Activated CD4-positive, alpha-beta T cell treated with anti-CD3 and anti-CD28 coated beads, Interleukin-2, amount 50 U/mL, for 1 hour (primary cell): ENCODE measurements at regions not wholly inside any gene's neighbourhood (a gene's known extent, or its start where the extent isn't known, plus 50 kb on each side); places are given as distances from the start of the nearest gene placed in this dataset.
"Not testable (repeated sequence)": the region's sequence is repeated elsewhere in the genome, so short reads cannot be mapped to it uniquely, and the experiment has no call there.

ENCODE experiments used
- DNase-seq: peaks from one replicate; pipeline ENCODE4 v3.0.0-alpha.2; 2020

DNA sequence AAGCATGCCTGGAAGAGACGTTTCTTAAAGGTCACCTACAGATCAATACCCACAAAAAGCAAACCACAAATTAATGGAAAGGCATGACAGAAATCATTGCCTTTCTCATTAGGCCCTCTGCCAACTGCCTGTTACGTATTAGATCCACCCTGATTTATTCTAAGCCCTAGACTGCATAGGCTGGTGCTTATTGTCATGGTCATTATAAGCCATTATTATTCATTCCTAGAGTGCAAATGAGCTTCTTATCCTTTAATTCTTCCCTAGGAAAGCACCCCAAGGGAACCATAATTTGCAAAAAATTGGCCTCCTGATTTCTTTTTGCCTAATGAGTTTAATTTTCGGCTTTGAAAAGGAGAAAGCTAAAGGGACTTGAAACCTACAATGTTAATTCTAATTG lies 184.2 kb upstream of the GPRIN3 start:
- no peak for DNase-seq

DNA sequence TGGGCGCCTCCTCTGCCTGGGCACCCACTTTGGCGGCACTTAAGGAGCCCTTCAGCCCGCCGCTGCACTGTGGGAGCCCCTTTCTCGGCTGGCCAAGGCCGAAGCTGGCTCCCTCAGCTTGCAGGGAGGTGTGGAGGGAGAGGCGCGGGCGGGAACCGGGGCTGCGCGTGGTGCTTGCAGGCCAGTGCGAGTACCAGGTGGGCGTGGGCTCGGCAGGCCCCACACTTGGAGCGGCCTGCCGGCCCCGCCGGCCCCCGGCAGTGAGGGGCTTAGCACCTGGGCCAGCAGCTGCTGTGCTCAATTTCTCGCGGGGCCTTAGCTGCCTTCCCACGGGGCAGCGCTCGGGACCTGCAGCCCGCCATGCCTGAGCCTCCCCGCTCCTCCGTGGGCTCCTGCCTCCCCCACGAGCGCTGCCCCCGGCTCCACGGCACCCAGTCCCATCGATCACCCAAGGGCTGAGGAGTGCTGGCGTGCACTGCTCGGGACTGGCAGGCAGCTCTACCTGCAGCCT lies 182.4 kb upstream of the GPRIN3 start:
- DNase-seq = not testable (repeated sequence)

DNA sequence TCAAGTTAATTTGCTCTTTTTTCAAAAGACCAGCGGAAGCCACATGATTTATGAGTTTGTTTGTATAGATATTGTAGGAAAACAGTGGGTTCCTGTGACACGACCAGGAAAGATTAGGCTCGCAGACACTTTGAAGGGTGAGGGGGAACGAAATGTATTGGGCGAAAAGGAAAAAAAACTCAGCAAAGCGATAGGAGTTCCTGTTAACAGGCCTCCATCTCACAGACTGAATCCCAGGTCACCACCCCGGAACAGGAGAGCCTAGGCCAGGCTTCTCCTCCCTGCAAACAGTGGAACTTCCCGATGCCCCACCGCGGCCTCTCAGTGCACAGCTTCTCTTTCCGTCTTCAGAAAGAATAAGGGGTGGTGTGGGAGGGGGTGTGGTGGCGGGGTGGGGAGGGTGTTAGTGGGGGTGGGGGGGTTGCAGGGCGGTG lies 181.8 kb upstream of the GPRIN3 start:
- no peak for DNase-seq

DNA sequence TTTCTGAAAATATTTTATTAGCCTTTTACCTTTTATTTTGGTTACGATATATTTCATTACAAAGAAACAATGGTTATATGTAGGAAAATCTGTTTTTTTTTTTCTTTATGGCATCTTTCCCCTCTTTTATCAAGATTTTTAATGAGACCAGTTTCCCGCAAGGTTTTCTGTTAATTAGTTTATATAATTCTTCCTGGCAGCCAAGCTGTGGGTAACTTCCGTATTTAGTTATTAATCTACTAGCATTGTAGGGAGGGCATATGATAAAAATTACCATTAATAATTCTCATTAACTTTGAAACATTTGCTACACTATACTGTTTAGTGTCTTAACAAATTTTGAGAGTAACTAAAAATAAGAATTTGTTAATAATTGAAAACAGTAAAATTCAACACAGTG lies 181.1 kb upstream of the GPRIN3 start:
- no peak for DNase-seq

DNA sequence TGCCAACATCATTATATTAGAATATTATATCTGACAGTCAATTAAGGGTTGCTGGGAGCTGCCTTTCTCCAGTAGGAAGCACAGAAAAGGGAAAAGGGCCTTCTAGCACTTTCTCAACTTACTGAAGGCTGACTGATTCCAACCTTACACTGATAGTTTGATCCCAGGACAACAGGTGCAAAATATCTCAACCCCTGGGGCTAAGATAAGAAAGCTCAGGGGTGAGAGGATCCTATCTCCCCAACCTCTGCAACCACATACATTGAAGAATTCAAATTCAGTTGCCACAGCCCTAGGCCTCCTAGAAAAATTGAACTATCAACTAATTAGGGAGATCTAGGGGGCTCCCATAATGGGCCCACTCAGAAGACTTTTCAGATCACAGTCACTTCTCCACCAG lies 179.1 kb upstream of the GPRIN3 start:
- DNase-seq = no peak

DNA sequence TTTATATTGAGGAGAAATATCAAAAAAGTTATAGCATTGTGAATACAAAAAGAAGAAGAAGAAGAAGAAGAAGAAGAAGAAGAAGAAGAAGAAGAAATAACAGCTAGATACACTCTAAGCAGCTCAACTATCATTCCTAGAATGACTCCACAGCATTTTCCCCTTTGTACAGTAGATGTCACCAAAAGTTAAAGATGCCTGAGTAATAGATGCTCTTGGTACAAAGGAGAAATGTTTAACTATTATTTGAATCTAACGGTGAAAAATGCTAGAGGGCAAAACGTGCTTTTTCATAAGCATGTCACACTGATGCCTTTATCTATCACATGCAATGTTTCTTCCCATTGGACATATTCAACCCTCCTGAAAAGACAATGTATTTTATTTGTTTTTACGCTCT lies 178.4 kb upstream of the GPRIN3 start:
- DNase-seq = no peak

DNA sequence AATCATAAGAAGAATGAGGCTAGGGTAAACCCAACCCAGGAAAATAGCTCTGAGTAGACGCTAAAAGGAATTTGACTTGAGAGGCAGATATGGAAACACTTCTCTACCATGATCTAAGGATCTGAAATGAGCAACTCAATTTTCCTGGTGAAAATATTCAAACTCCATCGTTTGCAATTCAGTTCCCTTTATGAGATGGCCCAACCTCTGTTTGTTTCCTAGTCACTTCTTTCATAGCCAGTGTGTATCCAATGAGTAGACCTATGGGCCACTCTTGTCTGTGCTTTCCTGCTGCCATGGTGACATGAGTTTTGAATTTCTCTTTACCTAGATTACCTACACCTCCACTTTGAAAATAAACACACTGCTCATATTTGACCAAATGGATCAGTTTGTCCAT lies 176.2 kb upstream of the GPRIN3 start:
- DNase-seq = no peak

DNA sequence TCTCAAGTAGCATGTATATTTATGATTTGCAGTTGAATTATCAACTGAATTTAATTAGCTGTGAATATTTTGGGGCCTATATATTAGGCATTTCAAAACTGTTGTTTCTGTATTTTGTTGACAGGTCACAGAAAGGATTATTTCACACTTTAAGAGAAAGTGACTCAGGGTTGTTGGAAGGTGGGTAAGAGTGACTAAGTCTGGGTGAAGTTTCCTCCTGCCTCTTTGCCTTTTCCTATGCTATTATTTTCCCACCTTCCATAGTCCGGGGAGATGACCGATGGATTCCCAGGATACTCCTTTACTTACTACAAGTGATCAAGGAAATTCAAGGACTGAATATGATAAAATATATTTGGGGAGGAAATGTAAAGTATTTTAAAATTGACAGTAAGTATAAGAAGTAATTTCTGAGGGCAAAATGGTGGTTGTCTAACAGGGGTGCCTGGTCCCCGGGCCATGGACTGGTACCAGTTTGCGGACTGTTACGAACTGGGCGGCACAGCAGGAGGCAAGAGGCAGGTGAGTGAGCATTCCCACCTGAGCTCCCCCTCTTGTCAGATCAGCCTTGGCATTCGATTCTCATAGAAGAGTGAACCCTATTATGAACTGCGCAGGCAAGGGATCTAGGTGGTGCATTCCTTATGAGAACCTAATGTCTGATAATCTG lies 175.5 kb upstream of the GPRIN3 start:
- DNase-seq = no peak

DNA sequence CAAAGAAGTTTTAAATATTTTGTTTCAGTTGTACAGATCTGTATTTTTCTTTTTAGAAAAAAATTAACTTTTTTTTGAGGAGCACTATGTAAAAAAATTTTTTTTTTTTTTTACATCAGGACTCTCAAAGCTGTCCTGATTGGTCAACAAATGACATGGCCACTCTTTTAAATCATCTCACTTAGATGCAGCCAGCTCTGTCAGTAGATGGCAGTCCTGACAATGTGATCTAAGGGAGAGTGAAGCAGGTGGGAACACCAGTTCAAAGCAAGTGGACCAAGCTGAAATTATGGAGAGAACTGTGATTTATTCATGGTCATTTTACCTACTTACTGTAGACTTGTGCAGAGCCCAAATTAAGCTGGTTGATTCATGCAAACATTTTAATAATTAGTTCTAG lies 174.7 kb upstream of the GPRIN3 start:
- no peak for DNase-seq

DNA sequence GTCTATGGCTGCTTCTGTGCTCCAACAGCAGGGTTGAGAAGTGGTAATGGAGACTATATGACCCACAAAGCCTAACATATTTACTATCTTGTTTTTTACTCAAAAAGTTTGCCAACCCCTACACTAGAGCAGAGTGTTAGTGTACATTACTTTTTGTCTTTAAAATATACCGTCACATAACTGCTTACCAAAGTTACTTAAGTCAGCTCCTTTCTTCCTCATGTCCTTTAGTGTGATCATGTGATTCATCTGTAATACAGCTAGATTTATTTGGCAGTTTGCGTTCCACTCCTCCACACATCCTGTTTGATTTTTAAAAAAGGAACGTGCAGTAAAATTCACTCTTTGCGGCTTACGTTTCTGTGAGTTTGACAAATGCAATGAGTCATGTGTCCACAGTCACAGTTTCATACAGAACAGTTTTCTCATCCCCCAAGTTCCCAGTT lies 162.4 kb upstream of the GPRIN3 start:
- DNase-seq = no peak

DNA sequence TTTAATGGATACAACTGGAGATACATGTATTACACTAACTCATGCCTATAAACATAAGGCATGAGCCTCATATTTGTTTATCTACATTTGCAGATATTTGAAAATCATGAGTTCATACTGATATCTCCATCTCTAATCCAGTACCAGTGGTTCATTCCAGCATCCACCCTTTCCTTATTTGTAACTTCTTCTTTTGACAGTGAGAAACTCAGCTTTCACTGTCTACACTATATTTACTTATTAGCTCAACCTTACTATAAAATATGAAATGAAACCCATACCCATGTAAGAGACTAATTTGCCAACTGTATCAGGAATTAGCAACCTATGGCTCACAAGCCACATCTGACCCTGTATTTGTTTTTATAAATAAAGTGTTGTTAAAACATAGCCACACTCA lies 161.9 kb upstream of the GPRIN3 start:
- no peak for DNase-seq

DNA sequence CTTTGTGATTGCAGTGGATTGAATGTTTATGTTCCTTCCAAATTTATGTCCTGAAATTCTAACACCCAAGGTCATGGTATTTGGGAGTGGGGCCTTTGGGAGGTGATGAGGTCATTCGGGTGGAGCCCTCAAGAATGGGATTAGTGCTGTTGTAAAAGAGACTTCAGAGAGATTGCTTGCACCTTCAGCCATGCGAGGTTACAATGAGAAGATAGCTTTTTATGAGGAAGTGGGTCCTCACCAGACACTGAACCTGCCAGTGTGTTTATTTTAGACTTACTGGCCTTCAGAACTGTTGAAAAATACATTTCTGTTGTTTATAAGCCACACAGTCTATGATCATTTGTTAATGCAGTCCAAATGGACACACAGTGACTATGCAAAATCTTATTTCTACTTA lies 161.0 kb upstream of the GPRIN3 start:
- DNase-seq = no peak

DNA sequence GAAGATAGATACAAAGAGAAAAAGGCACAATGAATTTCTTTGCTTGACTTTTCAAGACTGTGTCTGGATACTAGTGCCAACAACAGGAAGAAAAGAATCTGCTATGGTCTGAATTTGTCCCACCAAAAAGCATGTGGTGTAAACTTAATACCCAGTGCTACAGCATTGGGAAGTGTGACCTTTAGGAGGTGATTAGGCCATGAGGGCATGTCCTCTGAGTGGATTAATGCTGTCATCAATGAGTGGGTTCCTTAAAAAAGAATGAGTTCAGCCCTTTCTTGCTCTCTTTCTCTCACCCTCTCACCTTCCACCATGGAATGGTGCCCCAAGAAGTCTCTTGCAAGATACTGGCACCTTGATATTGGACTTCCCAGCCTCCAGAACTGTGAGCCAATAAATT lies 155.7 kb upstream of the GPRIN3 start:
- DNase-seq = no peak

DNA sequence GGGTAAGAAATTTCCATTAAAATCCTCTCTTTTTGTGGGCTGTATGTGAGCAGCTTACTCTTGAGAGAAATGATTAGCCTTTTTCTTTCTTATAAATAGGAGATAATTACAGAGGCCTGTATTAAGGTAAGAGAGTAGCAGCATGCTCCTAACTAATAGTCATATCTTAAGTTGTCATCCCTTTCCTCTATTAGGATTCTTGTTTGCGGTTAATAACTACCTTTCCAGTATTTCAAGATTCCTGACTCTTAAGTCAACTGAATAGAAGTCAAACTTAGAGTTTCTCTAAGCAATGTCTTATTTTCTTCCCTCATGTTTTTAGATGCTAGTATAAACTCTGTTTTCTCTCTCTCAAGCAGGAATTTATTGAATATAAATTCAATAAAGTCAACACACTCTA lies 139.9 kb upstream of the GPRIN3 start:
- DNase-seq = no peak

DNA sequence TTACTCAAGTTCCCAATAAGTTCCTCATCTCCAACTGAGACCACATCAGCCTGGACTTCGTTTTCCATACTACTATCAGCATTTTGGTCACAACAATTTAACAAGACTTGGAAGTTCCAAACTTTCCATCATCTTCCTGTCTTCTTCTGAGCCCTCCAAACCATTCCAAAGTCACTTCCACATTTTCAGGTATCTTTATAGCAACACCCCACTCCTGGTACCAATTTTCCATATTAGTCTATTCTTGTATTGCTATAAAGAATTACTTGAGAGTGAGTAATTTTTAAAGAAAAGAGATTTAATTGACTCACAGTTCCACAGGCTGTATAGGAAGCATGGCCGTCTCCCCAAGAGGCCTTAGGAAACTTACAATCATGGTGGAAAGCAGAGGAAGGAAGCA lies 138.6 kb upstream of the GPRIN3 start:
- no peak for DNase-seq

DNA sequence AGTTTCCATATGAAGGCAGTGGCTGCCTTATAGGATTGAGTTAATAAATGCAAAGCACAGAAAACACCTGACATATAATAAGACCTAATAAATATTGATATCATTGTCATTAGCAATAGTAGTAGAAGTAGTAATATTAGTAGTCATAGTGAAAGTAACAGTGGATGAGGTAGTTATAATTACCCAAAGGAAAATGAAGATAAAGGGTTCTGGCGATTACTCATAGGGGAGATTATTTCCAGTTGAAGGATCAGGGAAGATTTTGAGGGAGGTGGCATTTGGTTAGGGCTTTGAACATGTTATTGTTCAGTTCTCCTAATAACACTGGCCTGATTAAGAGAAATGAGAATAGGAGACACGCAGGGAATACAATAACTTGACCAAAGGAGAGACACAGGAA lies 131.9 kb upstream of the GPRIN3 start:
- no peak for DNase-seq

DNA sequence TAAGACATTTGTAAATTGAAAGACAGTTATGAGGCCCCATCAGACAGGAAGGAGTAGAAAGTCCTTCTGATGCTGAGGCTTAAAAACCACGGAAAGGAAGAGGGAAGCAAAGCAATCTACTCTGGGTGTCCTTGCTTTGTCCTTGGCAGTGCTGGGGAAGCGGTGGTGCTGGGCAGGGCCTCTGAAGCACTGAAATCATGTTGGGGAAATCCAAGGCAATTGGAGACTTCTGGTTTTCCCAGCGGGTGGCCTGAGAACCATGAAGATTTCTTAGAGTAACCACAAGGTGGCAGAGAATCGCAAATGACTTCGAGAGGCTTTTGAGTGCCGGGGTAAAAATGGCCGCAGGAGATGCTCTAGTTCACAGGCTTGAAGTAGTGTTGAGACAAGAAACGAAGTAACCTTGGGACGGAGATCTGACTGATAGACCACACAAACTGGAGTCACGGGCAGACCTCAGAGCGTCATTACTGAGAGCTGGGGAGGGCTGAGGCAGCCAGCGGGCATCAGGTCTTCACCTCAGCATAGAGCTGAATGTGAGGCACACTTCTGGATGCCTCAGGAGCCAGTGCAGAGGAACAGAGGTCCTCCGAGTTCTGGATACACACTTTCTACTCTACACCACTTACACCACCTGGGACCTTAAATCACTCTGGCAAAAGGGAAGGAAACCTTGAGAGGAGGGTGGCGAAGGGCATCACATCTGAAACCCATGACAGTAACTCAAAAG lies 130.7 kb upstream of the GPRIN3 start:
- DNase-seq = peak; percentile 35

DNA sequence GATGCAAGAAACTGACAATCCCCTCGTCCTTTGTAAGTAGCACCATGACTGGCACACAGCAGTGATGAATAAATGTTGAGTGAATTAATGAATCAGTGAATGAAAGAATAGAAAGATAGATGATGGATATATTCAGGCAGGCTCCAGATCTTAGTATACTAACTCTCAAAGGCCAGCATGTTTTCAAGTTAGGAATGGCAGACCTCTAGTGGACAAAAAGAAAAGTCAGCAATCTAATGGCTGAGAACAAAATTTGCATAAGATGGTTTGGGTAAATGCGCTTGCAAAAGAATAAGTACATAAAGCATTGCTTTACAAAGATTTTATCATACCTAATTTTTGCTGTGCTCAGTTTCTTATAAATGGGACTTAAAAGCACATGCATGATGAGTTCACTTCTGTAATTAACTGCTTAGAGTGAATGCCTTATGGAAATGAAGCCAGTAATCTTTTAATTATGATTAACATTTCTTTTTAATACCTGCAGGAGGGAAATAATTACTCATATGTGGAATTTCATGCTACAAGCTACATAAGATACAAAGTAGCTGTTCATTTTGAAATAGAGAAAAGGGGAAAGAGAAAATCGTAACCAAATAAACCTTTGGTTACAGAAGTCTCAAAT lies 126.9 kb upstream of the GPRIN3 start:
- no peak for DNase-seq

DNA sequence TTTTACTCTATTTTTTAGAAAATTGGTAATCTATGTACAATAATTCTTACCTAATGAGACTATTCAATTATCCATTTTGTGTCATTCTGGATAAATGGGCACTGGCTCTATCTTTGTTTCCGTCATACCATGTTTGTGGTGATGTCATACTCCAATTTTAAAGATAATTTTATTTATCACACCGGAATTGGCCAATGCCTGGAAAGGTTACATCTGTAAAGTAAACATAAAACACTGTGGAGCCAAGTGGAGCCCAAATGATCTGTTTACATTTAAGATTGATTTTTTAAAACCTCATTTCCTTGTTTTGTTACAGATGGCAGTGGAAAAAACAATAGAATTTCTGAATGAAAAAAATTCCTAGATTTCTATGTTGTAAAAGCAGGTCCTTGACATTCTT lies 120.2 kb upstream of the GPRIN3 start:
- DNase-seq = no peak

DNA sequence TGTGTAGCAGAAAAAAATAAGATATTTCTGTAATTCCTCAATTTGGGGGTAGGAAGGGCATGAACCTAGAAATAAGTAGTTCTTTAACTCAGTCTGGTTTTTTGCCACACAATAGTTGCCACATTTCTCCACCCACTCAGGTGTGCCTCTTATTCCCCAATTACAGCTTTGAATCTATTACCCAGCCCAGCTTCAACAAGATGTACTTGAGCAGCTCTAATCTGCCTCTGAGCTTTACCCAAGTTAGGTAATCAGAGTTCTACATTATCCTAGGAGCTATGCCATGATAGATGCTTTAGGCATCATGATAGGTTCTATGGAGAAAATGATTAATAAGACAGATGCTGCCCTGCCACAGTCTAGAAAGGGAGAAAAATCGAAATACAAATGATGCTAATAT lies 117.4 kb upstream of the GPRIN3 start:
- no peak for DNase-seq

DNA sequence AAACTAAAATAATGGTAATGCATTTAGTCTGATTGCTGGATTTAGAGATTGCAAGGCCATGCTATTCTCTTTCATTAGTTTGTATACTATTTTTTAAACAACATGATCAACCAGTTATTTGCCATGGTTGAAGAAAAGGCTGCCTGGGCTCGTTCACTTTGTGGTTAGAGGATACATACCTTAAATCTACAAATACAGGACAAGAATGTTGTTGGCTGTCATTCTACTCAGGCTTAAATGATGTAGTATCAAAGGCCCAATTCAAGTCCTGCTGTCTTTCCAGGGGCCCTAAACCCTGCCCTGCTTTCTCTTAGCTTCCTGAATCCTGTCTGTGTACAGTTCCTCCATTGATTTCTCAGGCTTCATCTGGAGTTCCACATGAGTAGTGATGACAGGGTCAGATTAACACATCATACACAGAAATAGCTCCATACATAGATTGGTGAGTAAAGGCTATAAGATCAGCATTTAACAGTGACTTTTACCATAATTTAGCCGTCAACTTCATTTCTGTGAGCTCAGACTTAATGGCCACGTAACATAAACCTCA lies 114.9 kb upstream of the GPRIN3 start:
- DNase-seq = no peak

DNA sequence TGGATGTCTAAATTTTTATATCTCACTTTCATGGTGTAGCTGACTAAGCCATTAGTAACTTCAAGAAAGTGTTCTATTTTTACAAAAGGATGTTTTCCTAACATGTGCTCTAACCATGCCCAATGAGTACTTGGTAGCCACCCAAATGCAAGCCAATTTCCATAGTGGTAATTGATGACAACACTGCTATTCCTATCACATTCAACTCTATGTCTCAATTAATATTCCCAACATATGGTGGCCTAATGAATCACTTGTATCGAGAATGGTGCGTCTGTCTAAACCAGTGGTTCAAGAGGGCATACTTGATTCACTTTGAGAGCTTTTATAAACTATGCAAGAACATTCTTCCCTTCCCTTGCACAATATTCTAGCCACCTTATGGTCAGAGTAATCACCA lies 112.9 kb upstream of the GPRIN3 start:
- DNase-seq = no peak

DNA sequence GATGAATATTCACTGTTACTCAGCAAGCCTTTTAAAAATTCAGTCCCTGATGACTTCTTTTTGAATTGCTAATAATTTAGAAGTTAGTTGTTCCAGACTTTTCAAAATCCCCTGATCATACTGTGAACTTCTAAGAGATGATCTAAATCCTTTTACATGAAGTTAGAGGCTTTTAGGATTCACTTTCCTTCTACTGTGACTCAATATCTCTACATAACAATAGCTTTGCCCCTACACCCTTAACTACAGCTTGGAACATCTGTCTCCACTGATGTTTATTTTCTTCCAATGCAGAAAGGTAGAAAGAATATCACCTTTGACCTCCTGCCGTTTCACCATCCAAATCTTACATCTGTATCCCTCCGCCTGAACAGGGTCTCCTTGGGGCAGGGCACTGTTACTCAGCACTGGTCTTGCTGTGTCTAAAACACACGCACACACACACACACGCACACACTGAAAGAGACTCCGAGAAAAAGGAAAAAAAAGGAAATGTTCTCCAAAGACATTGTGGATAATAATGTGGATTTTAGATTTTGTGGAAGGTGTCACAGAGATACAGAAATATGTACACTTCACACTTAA lies 111.6 kb upstream of the GPRIN3 start:
- DNase-seq = no peak

DNA sequence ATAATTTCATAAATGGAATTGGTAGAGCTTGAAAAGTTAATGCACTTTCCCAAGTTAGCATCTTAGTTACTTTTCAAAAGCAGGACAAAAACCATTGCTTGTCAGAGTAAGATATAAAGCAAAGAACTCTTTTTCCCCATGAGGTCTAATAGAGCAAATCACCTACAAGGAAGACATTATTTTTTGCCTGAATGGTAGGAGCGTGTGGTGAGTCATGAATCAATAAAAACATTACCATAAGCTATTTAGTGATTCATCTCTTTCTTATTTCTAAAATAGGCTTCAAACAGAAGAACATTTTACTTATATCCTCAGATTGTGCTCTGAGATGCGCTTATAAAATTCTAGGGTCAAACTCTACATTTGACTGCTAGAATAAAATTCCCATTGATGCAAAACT lies 109.4 kb upstream of the GPRIN3 start:
- no peak for DNase-seq
